ENCODE measurements at regions not wholly inside any gene's neighbourhood (a gene's known extent, or its start where the extent isn't known, plus 50 kb on each side); places are given as distances from the start of the nearest gene placed in this dataset.

DNA sequence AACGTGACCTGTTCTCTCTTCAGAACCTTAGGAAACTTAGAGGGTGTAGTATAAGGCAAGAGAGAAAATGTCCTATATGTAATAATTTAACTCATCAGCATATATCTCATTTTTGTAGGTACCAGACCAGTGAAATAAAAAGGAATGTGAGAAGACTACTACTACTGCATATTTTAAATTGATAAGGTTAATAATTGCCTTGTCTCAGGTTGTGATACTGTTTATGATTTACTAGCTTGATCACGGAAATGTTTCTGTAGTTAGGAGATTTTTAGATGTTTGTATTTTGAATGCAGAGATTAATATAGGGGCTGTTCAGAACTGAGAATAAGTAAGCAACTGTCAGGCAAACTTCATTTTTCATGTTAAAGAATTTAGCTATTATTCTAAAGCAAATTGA is 1563.4 kb downstream of the C4orf33 start:
- TF ChIP-seq, protein P1, sequence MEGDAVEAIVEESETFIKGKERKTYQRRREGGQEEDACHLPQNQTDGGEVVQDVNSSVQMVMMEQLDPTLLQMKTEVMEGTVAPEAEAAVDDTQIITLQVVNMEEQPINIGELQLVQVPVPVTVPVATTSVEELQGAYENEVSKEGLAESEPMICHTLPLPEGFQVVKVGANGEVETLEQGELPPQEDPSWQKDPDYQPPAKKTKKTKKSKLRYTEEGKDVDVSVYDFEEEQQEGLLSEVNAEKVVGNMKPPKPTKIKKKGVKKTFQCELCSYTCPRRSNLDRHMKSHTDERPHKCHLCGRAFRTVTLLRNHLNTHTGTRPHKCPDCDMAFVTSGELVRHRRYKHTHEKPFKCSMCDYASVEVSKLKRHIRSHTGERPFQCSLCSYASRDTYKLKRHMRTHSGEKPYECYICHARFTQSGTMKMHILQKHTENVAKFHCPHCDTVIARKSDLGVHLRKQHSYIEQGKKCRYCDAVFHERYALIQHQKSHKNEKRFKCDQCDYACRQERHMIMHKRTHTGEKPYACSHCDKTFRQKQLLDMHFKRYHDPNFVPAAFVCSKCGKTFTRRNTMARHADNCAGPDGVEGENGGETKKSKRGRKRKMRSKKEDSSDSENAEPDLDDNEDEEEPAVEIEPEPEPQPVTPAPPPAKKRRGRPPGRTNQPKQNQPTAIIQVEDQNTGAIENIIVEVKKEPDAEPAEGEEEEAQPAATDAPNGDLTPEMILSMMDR (IDR thresholded peaks at IDR 0.05) = no peak
- TF ChIP-seq CBX2 (IDR thresholded peaks at IDR 0.05; ENCODE audit: borderline replicate concordance, low read depth) (no peak), POLR2A (IDR thresholded peaks at IDR 0.05; ENCODE audit: low read length) (no peak)
- TF ChIP-seq, protein P2, sequence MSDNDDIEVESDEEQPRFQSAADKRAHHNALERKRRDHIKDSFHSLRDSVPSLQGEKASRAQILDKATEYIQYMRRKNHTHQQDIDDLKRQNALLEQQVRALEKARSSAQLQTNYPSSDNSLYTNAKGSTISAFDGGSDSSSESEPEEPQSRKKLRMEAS (IDR thresholded peaks at IDR 0.05) = no peak

Measured in A549 (cell line).